Ovary (tissue), 7 donors: ENCODE measurements at regions not wholly inside any gene's neighbourhood (a gene's known extent, or its start where the extent isn't known, plus 50 kb on each side); places are given as distances from the start of the nearest gene placed in this dataset.

Source experiments
- DNase-seq, 5 donors: peaks; one replicate each; pipeline ENCODE4 v3.0.0-alpha.2; 2019 to 2020
- H3K27ac ChIP-seq, 2 donors: fragments of 200-600 bp; one replicate each; pipeline versions ENCODE4 v1.5.1 to v1.8.0; 2019 to 2022
- H3K27me3 ChIP-seq: fragments of 200-600 bp; one replicate; pipeline ENCODE4 v1.8.0; 2022
- H3K36me3 ChIP-seq: fragments of 200-600 bp; sonication (generic); one replicate; pipeline ENCODE4 v1.5.1; 2019
- H3K4me1 ChIP-seq: one replicate; pipeline ENCODE4 v1.8.1; 2013; ENCODE audit warnings: mild to moderate bottlenecking, moderate library complexity; ENCODE audit not compliant: insufficient read depth
- H3K4me3 ChIP-seq: fragments of 200-600 bp; sonication (generic); one replicate; pipeline ENCODE4 v1.5.1; 2017
- H3K9me3 ChIP-seq, 2 donors: fragments of 200-600 bp in 1 of 2; sonication (generic) in 1 of 2; one replicate each; pipeline versions ENCODE4 v1.5.1 to v1.8.1; 2013 to 2019; ENCODE audit warnings: mild to moderate bottlenecking in 1 of 2, moderate library complexity in 1 of 2
- CTCF ChIP-seq, 3 donors: fragments of 450-650 bp in 2 of 3; fragments of 200-600 bp in 1 of 3; IDR thresholded peaks; one replicate each; pipeline versions ENCODE4 v1.5.1 to v1.8.0; 2016 to 2022; ENCODE audit warnings: antibody characterized with exemption in 3 of 3, mild to moderate bottlenecking in 1 of 3
- EP300 ChIP-seq: sonication (generic); formaldehyde crosslinking; IDR thresholded peaks from one replicate; pipeline ENCODE4 v1.6.1; 2017; ENCODE audit warnings: antibody characterized with exemption
- POLR2A ChIP-seq: fragments of 450-650 bp; IDR thresholded peaks from one replicate; pipeline ENCODE4 v1.6.1; 2017; ENCODE audit warnings: antibody characterized with exemption, mild to moderate bottlenecking, moderate library complexity
- WGBS, 3 donors: extraction: QIAGEN DNeasy Blood & Tissue Kit in 1 of 3; methylation state at CpG; one replicate each; pipeline versions ENCODE4 v1.1.5 to v1.1.7; 2013 to 2017; 5-methylcytosine and 5-hydroxymethylcytosine counted together
- intact Hi-C, 4 donors: fragments of 100-400 bp; cut with DNase I; formaldehyde crosslinking; loops; one replicate each; pipeline versions ENCODE4 v1.11.0 to v1.15.1; 2022 to 2023
- donor health status: DM: no; HTN: no; CAD: no; lungs with moderate emphysema.
- donor health status: DM: no; HTN: no; CAD: no.
- donor health status: Bipolar disorder and iron deficiency.
- donor health status: DM: no; HTN: no; CAD: no.
- donor health status: DM: yes; HTN: yes; CAD: no.

GRCh38 chr10:36089790-36090440 lies 447.8 kb upstream of the FZD8 start:
- no peaks in the 10 kb centered on the region for H3K36me3 ChIP-seq
- WGBS, 3 donors: 31 to 44% (median 41%) methylated on average over 2 of the region's 2 CpGs
- no peaks in the 10 kb centered on the region for H3K27me3 ChIP-seq
- TF ChIP-seq EP300 (no peak), CTCF (IDR thresholded peaks at IDR 0.05) (no peak), POLR2A (no peak)
- no peak overlapping the region for H3K4me3 ChIP-seq
- H3K4me1 ChIP-seq: no peaks in the 10 kb centered on the region
- intact Hi-C loops: no loop called here
- no peak overlapping the region for H3K27ac ChIP-seq
- no peak for DNase-seq
- H3K9me3 ChIP-seq: no peaks in the 10 kb centered on the region

GRCh38 chr10:36087006-36088005 lies 445.2 kb upstream of the FZD8 start:
- WGBS, 3 donors: 85 to 89% (median 86%) methylated on average over 10 of the region's 10 CpGs
- no peak overlapping the region for H3K27ac ChIP-seq
- intact Hi-C loops: no loop called here

GRCh38 chr10:36075196-36075595 lies 433.1 kb upstream of the FZD8 start:
- no peaks in the 10 kb centered on the region for H3K27me3 ChIP-seq
- H3K9me3 ChIP-seq: no peaks in the 10 kb centered on the region
- no peaks in the 10 kb centered on the region for H3K4me1 ChIP-seq
- WGBS, 3 donors: 66 to 81% (median 78%) methylated on average over 4 of the region's 4 CpGs
- DNase-seq: no peak
- intact Hi-C loops: no loop called here
- no peak overlapping the region for H3K27ac ChIP-seq
- no peak overlapping the region for H3K4me3 ChIP-seq
- TF ChIP-seq EP300 (no peak), POLR2A (no peak), CTCF (IDR thresholded peaks at IDR 0.05) (no peak)
- H3K36me3 ChIP-seq: no peaks in the 10 kb centered on the region

More at GRCh38 chr10:36087006-36088005, 445.2 kb upstream of the FZD8 start:
- no peak for DNase-seq
- TF ChIP-seq POLR2A (no peak), CTCF (IDR thresholded peaks at IDR 0.05) (no peak), EP300 (no peak)
- Histone ChIP-seq H3K36me3 (no peaks in the 10 kb centered on the region), H3K9me3 (no peaks in the 10 kb centered on the region), H3K4me3 (no peak overlapping the region), H3K27me3 (no peaks in the 10 kb centered on the region), H3K4me1 (no peaks in the 10 kb centered on the region)

- TF ChIP-seq POLR2A (no peak), EP300 (no peak), CTCF (IDR thresholded peaks at IDR 0.05) (no peak)
- H3K4me1 ChIP-seq: no peaks in the 10 kb centered on the region
- no peak for DNase-seq
- no peak overlapping the region for H3K4me3 ChIP-seq
- no peaks in the 10 kb centered on the region for H3K27me3 ChIP-seq
- no peaks in the 10 kb centered on the region for H3K9me3 ChIP-seq
- no peaks in the 10 kb centered on the region for H3K36me3 ChIP-seq
- intact Hi-C loops: no loop called here
- no peak overlapping the region for H3K27ac ChIP-seq
- 85 to 92% (median 87%) methylated on average over 2 of the region's 2 CpGs for WGBS, 3 donors
Measured at GRCh38 chr10:36073796-36074345, 431.8 kb upstream of the FZD8 start.
